Activated CD4-positive, alpha-beta T cell treated with anti-CD3 and anti-CD28 coated beads, Interleukin-2, amount 50 U/mL, for 16 hours (primary cell): ENCODE measurements at regions not wholly inside any gene's neighbourhood (a gene's known extent, or its start where the extent isn't known, plus 50 kb on each side); places are given as distances from the start of the nearest gene placed in this dataset.

ENCODE experiments used
- DNase-seq: peaks from one replicate; pipeline ENCODE4 v3.0.0-alpha.2; 2020

GRCh38 chr6:41451515-41452163, 94.5 kb upstream of the FOXP4 start:
- DNase-seq, result no peak

GRCh38 chr6:41452763-41453162, 93.4 kb upstream of the FOXP4 start:
- DNase-seq, result no peak

GRCh38 chr6:41453244-41453643, 92.9 kb upstream of the FOXP4 start:
- DNase-seq, result no peak

GRCh38 chr6:41454189-41454789, 91.9 kb upstream of the FOXP4 start:
- no peak for DNase-seq

GRCh38 chr6:41455410-41455809, 90.8 kb upstream of the FOXP4 start:
- DNase-seq, result no peak

- DNase-seq, result no peak
Observed at GRCh38 chr6:41455818-41456217, 90.4 kb upstream of the FOXP4 start.

GRCh38 chr6:41457303-41457670, 88.9 kb upstream of the FOXP4 start:
- no peak for DNase-seq

GRCh38 chr6:41459738-41460137, 86.4 kb upstream of the FOXP4 start:
- DNase-seq, result no peak

- DNase-seq, result no peak
Observed at GRCh38 chr6:41460742-41461336, 85.3 kb upstream of the FOXP4 start.

GRCh38 chr6:41462033-41462432, 84.1 kb upstream of the FOXP4 start:
- DNase-seq, result no peak

- DNase-seq, result no peak
Observed at GRCh38 chr6:41463062-41463930, 82.9 kb upstream of the FOXP4 start.

- DNase-seq, result no peak
Observed at GRCh38 chr6:41464019-41464418, 82.2 kb upstream of the FOXP4 start.

- no peak for DNase-seq
Observed at GRCh38 chr6:41464481-41464880, 81.7 kb upstream of the FOXP4 start.

- DNase-seq, result no peak
Observed at GRCh38 chr6:41466437-41466990, 79.7 kb upstream of the FOXP4 start.

GRCh38 chr6:41467061-41467460, 79.1 kb upstream of the FOXP4 start:
- DNase-seq, result no peak

- DNase-seq, result no peak
Observed at GRCh38 chr6:41467627-41468404, 78.4 kb upstream of the FOXP4 start.

GRCh38 chr6:41469156-41470028, 76.8 kb upstream of the FOXP4 start:
- no peak for DNase-seq

GRCh38 chr6:41470029-41470330, 76.2 kb upstream of the FOXP4 start:
- no peak for DNase-seq

- no peak for DNase-seq
Observed at GRCh38 chr6:41470331-41471063, 75.7 kb upstream of the FOXP4 start.

GRCh38 chr6:41471064-41471895, 74.9 kb upstream of the FOXP4 start:
- no peak for DNase-seq
